GM12872 (cell line): ENCODE measurements at regions not wholly inside any gene's neighbourhood (a gene's known extent, or its start where the extent isn't known, plus 50 kb on each side); places are given as distances from the start of the nearest gene placed in this dataset.

ENCODE experiments used
- TF ChIP-seq, protein P1 (sequence below): IDR thresholded peaks from 3 replicates; pipeline ENCODE4 v1.5.1; 2011; ENCODE audit warnings: low read depth, mild to moderate bottlenecking, low read length, moderate library complexity; ENCODE audit not compliant: insufficient read depth

- TF ChIP-seq, protein P1, sequence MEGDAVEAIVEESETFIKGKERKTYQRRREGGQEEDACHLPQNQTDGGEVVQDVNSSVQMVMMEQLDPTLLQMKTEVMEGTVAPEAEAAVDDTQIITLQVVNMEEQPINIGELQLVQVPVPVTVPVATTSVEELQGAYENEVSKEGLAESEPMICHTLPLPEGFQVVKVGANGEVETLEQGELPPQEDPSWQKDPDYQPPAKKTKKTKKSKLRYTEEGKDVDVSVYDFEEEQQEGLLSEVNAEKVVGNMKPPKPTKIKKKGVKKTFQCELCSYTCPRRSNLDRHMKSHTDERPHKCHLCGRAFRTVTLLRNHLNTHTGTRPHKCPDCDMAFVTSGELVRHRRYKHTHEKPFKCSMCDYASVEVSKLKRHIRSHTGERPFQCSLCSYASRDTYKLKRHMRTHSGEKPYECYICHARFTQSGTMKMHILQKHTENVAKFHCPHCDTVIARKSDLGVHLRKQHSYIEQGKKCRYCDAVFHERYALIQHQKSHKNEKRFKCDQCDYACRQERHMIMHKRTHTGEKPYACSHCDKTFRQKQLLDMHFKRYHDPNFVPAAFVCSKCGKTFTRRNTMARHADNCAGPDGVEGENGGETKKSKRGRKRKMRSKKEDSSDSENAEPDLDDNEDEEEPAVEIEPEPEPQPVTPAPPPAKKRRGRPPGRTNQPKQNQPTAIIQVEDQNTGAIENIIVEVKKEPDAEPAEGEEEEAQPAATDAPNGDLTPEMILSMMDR: no peak
These were observed 178.8 kb upstream of the FRMD6 start for GRCh38 chr14:51472881-51473280.

GRCh38 chr14:51473351-51473750, 178.4 kb upstream of the FRMD6 start:
- TF ChIP-seq, protein P1: no peak

GRCh38 chr14:51473808-51474565, 177.7 kb upstream of the FRMD6 start:
- TF ChIP-seq, protein P1: no peak

GRCh38 chr14:51474854-51475253, 176.9 kb upstream of the FRMD6 start:
- TF ChIP-seq, protein P1: no peak

- TF ChIP-seq, protein P1: no peak
These were observed 173.5 kb upstream of the FRMD6 start for GRCh38 chr14:51478175-51478621.

- TF ChIP-seq, protein P1: no peak
These were observed 172.0 kb upstream of the FRMD6 start for GRCh38 chr14:51479584-51480325.

DNA sequence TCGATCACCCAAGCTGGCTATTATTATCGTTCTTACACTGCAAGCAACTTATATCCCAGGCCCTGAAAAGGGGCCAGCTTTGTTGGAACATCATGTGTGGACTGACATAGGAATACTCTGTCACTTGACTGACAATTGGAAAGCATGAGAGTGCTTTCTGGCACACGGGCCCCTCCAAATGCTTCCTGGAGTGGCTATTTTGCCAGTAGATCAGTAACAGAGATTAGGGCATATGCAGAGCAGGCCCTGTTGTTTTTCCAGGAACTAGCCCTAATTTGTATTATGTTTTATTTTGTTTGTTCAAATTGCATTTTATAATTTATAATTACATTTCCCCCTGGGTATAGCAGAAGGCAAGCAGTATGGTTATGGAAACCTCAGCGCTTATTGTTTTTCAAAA, 170.1 kb upstream of the FRMD6 start:
- TF ChIP-seq, protein P1: no peak
